Transverse colon (tissue), 4 donors: ENCODE measurements at regions not wholly inside any gene's neighbourhood (a gene's known extent, or its start where the extent isn't known, plus 50 kb on each side); places are given as distances from the start of the nearest gene placed in this dataset.

Source experiments
- DNase-seq: peaks from one replicate; pipeline ENCODE4 v3.0.0-alpha.2; 2019
- H3K27ac ChIP-seq, 4 donors: fragments of 200-600 bp; sonication (generic); 2 replicates each; pipeline ENCODE4 v1.5.1; 2016 to 2018; ENCODE audit warnings: inconsistent platforms in 4 of 4
- H3K27me3 ChIP-seq: fragments of 200-600 bp; sonication (generic); 2 replicates; pipeline ENCODE4 v1.5.1; 2017; ENCODE audit warnings: inconsistent platforms
- H3K36me3 ChIP-seq, 4 donors: fragments of 200-600 bp; sonication (generic); 2 replicates each; pipeline ENCODE4 v1.5.1; 2017 to 2019; ENCODE audit warnings: inconsistent platforms in 4 of 4
- H3K4me1 ChIP-seq, 4 donors: fragments of 200-600 bp; sonication (generic); 2 replicates each; pipeline ENCODE4 v1.5.1; 2017 to 2020; ENCODE audit warnings: inconsistent platforms in 4 of 4
- H3K4me3 ChIP-seq, 4 donors: fragments of 200-600 bp; sonication (generic); 1 replicate in 1 of 4; 2 replicates in 3 of 4; pipeline versions ENCODE4 v1.5.1 to v1.6.1; 2017 to 2019; ENCODE audit warnings: inconsistent platforms in 4 of 4
- H3K9me3 ChIP-seq, 2 donors: fragments of 200-600 bp; sonication (generic); 2 replicates each; pipeline ENCODE4 v1.5.1; 2017 to 2019; ENCODE audit warnings: inconsistent platforms in 2 of 2
- EP300 ChIP-seq: sonication (generic); formaldehyde crosslinking; IDR thresholded peaks from one replicate; pipeline ENCODE4 v1.6.1; 2017; ENCODE audit warnings: antibody characterized with exemption, low read depth
- POLR2A ChIP-seq: fragments of 450-650 bp; IDR thresholded peaks from one replicate; pipeline ENCODE4 v1.6.1; 2016; ENCODE audit warnings: antibody characterized with exemption, mild to moderate bottlenecking, moderate library complexity
- POLR2AphosphoS5 ChIP-seq, 3 donors: sonication (generic); formaldehyde crosslinking; IDR thresholded peaks; one replicate each; pipeline ENCODE4 v1.6.1; 2016; ENCODE audit warnings: antibody characterized with exemption in 3 of 3
- WGBS, 2 donors: methylation state at CpG; one replicate each; pipeline ENCODE4 v1.1.5; 2018; ENCODE audit warnings: low coverage in 1 of 2; 5-methylcytosine and 5-hydroxymethylcytosine counted together
- in situ Hi-C, 4 donors: fragments of 200-750 bp; cut with MboI; loops; one replicate each; pipeline versions ENCODE4 v1.15.0 to v1.15.1; 2017; ENCODE audit warnings: low sequenced_read_pairs in 3 of 4, low pct_ligation_motif_present in 1 of 4, low pct_unique_long_range_greater_than_20kb in 1 of 4
- intact Hi-C: fragments of 100-400 bp; cut with DNase I; formaldehyde crosslinking; loops from one replicate; pipeline ENCODE4 v1.15.1; 2023; ENCODE audit warnings: low total_unique reads
- TF ChIP-seq, protein P1 (sequence below), 5 experiments: fragments of 200-600 bp in 3 of 5; fragments of 450-650 bp in 2 of 5; sonication (generic) in 3 of 5; IDR thresholded peaks; 1 replicate in 2 of 5; 2 replicates in 3 of 5; pipeline ENCODE4 v1.5.1; 2016 to 2017; ENCODE audit warnings: antibody characterized with exemption in 5 of 5, inconsistent platforms in 3 of 5, mild to moderate bottlenecking in 2 of 5, moderate library complexity in 1 of 5

DNA sequence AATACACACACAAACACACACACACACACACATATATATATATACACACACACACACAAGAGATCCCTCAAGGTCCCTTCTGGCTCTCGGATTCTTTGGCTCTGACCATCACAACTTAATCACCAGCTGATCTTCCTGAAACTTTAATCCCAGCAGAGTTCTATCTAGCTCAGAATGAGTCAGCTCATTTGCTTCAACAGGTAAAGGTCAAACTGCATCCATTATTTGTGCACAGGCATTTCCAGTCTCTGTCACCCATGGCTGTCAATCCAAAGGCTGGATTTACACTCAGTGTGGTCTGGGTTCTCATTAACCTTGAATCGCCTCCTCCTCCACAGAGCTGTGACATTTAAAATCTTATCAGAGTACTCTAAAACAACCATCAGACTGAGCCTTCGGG lies 113.3 kb upstream of the TMPO start:
- H3K27ac ChIP-seq: no peak overlapping the region
- H3K4me3 ChIP-seq: no peak overlapping the region
- no peaks in the 10 kb centered on the region for H3K36me3 ChIP-seq
- TF ChIP-seq EP300 (no peak), POLR2AphosphoS5 (IDR thresholded peaks at IDR 0.05) (no peak), POLR2A (no peak)
- TF ChIP-seq, protein P1, sequence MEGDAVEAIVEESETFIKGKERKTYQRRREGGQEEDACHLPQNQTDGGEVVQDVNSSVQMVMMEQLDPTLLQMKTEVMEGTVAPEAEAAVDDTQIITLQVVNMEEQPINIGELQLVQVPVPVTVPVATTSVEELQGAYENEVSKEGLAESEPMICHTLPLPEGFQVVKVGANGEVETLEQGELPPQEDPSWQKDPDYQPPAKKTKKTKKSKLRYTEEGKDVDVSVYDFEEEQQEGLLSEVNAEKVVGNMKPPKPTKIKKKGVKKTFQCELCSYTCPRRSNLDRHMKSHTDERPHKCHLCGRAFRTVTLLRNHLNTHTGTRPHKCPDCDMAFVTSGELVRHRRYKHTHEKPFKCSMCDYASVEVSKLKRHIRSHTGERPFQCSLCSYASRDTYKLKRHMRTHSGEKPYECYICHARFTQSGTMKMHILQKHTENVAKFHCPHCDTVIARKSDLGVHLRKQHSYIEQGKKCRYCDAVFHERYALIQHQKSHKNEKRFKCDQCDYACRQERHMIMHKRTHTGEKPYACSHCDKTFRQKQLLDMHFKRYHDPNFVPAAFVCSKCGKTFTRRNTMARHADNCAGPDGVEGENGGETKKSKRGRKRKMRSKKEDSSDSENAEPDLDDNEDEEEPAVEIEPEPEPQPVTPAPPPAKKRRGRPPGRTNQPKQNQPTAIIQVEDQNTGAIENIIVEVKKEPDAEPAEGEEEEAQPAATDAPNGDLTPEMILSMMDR (IDR thresholded peaks at IDR 0.05): no peak
- H3K27me3 ChIP-seq: no peaks in the 10 kb centered on the region
- intact Hi-C loops: no loop called here
- peaks cover 0 to 6% (median 3%) of the 10 kb centered on the region in 4 donors for H3K4me1 ChIP-seq
- no peaks in the 10 kb centered on the region for H3K9me3 ChIP-seq
- no peak for DNase-seq
- WGBS, 2 donors: 71 to 81% methylated on average over 3 of the region's 3 CpGs
- in situ Hi-C loops: no loop called here

DNA sequence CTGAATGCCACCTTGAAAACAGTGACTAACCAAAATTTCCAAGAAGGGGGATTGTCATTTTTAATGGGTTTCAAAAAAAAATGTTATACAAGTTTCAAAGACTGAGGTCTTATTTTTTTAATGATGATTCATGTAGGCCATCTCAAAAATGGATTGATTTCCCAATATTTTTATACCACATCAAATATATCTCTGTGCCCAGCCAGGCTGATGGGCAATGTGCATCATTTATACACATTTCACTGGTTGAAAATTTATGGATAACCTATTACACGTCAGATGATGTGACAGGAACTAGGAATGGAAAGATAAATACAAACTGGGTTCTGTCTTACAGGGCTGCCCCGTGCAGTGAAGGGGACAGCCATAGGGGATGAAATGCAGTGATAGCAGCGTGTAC lies 112.7 kb upstream of the TMPO start:
- Histone ChIP-seq H3K27me3 (no peaks in the 10 kb centered on the region), H3K36me3 (no peaks in the 10 kb centered on the region), H3K4me1 (peaks cover 0 to 3% (median 0%) of the 10 kb centered on the region in 4 donors), H3K4me3 (no peak overlapping the region), H3K9me3 (no peaks in the 10 kb centered on the region), H3K27ac (no peak overlapping the region)
- in situ Hi-C loops: no loop called here
- TF ChIP-seq POLR2A (no peak), POLR2AphosphoS5 (IDR thresholded peaks at IDR 0.05) (no peak), EP300 (no peak)
- TF ChIP-seq, protein P1 (IDR thresholded peaks at IDR 0.05): no peak
- no peak for DNase-seq
- 89 to 90% methylated on average over 3 of the region's 3 CpGs for WGBS, 2 donors
- intact Hi-C loops: no loop called here

GRCh38 chr12:98403385-98403784 lies 112.0 kb upstream of the TMPO start:
- no peak for TF ChIP-seq POLR2AphosphoS5 (IDR thresholded peaks at IDR 0.05)
- no peak for TF ChIP-seq EP300
- WGBS, 2 donors: 88 to 100% methylated on average over 1 of the region's 1 CpG
- Histone ChIP-seq H3K4me3 (no peak overlapping the region), H3K27me3 (no peaks in the 10 kb centered on the region), H3K9me3 (no peaks in the 10 kb centered on the region), H3K27ac (no peak overlapping the region), H3K4me1 (no peaks in the 10 kb centered on the region), H3K36me3 (no peaks in the 10 kb centered on the region)
- intact Hi-C loops: no loop called here
- DNase-seq: no peak
- in situ Hi-C loops: no loop called here

- no peak for DNase-seq
- Histone ChIP-seq H3K27ac (no peak overlapping the region), H3K36me3 (no peaks in the 10 kb centered on the region), H3K9me3 (no peaks in the 10 kb centered on the region), H3K4me3 (no peak overlapping the region), H3K4me1 (no peaks in the 10 kb centered on the region), H3K27me3 (no peaks in the 10 kb centered on the region)
- TF ChIP-seq POLR2A (no peak), EP300 (no peak), POLR2AphosphoS5 (IDR thresholded peaks at IDR 0.05) (no peak)
- WGBS, 2 donors: 72 to 80% methylated on average over 1 to 5 of the region's 5 CpGs
- in situ Hi-C loops: no loop called here
- intact Hi-C loops: no loop called here
These were observed 111.5 kb upstream of the TMPO start for GRCh38 chr12:98403936-98404335.

DNA sequence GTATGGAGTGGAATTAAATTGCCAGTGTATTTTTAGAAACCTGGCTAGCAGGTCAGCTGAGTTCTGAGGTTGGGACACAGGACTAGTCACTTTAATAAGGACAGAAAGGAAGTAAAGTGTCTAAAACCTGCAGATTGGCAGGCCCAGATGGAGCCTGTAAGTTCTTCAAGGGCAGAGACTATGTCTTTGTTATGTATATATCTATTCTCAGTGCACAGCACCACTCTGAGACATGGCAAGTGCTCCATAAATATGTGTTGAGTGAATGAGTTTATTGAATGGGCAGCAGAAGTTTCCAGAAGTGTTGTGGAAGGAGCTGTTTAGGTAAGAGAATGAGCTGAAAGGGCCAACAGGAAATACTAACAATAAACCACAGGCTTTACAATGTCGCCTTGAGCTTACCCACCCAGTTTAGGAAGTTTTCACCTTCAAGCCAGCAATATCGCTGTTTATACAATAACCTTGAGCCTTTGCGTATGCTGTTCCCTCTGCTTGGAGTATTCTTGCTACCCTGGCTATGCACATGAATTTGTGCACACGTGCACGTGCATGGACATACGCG lies 109.5 kb upstream of the TMPO start:
- H3K27ac ChIP-seq: no peak overlapping the region
- intact Hi-C loops (no loop called here), in situ Hi-C loops (no loop called here)
- no peak for TF ChIP-seq POLR2AphosphoS5 (IDR thresholded peaks at IDR 0.05)
- TF ChIP-seq, protein P1 (IDR thresholded peaks at IDR 0.05): no peak
- no peak for TF ChIP-seq POLR2A
- TF ChIP-seq EP300: no peak
- H3K4me1 ChIP-seq: no peaks in the 10 kb centered on the region
- H3K27me3 ChIP-seq: no peaks in the 10 kb centered on the region
- WGBS, 2 donors: 58 to 74% methylated on average over 4 to 7 of the region's 7 CpGs
- no peak overlapping the region for H3K4me3 ChIP-seq
- DNase-seq: no peak
- no peaks in the 10 kb centered on the region for H3K9me3 ChIP-seq
- no peaks in the 10 kb centered on the region for H3K36me3 ChIP-seq
